Astrocyte (in vitro differentiated cells and primary cell): ENCODE measurements at regions not wholly inside any gene's neighbourhood (a gene's known extent, or its start where the extent isn't known, plus 50 kb on each side); places are given as distances from the start of the nearest gene placed in this dataset.

Source experiments
- DNase-seq: peaks from one replicate; pipeline ENCODE4 v3.0.0-alpha.2; 2010; ENCODE audit warnings: low read depth
- FAIRE-seq: peaks from 2 replicates; lab custom pipeline; 2011; peaks lifted over from hg19 to GRCh38; lab: Jason Lieb, UNC
- H2AFZ ChIP-seq: 2 replicates; pipeline ENCODE4 v1.6.0; 2012; ENCODE audit warnings: low read depth, low read length, inconsistent platforms
- H3K27ac ChIP-seq: 2 replicates; pipeline ENCODE4 v1.5.1; 2011; ENCODE audit warnings: low read depth, low read length, inconsistent platforms
- H3K27me3 ChIP-seq: 2 replicates; pipeline ENCODE4 v1.6.0; 2011; ENCODE audit warnings: low read length, inconsistent platforms; ENCODE audit not compliant: insufficient read depth
- H3K36me3 ChIP-seq: 2 replicates; pipeline ENCODE4 v1.5.1; 2011; ENCODE audit warnings: low read length, inconsistent platforms; ENCODE audit not compliant: insufficient read depth
- H3K4me1 ChIP-seq: 2 replicates; pipeline ENCODE4 v1.5.1; 2011; ENCODE audit warnings: low read length, inconsistent platforms; ENCODE audit not compliant: insufficient read depth
- H3K4me2 ChIP-seq: 2 replicates; pipeline ENCODE4 v1.6.0; 2012; ENCODE audit warnings: low read length, inconsistent platforms
- H3K4me3 ChIP-seq: 2 replicates; pipeline ENCODE4 v1.5.1; 2011; ENCODE audit warnings: low read depth, mild to moderate bottlenecking, low read length, inconsistent platforms; ENCODE audit not compliant: insufficient read depth
- H3K79me2 ChIP-seq: 2 replicates; pipeline ENCODE4 v1.6.0; 2012; ENCODE audit warnings: mild to moderate bottlenecking, low read length, inconsistent platforms; ENCODE audit not compliant: insufficient read depth
- H3K9ac ChIP-seq: 2 replicates; pipeline ENCODE4 v1.6.0; 2012; ENCODE audit warnings: mild to moderate bottlenecking, low read length, inconsistent platforms
- H3K9me3 ChIP-seq: 2 replicates; pipeline ENCODE4 v1.5.1; 2012; ENCODE audit warnings: low read depth, mild to moderate bottlenecking, low read length, inconsistent platforms; ENCODE audit not compliant: insufficient read depth
- H4K20me1 ChIP-seq: 2 replicates; pipeline ENCODE4 v1.6.0; 2012; ENCODE audit warnings: low read length, inconsistent platforms; ENCODE audit not compliant: insufficient read depth
- H3K27ac Mint-ChIP-seq: one replicate; pipeline ENCODE4 v1.8.0; 2021; ENCODE audit warnings: mild to moderate bottlenecking, mixed read lengths; ENCODE audit not compliant: unreplicated experiment
- H3K27me3 Mint-ChIP-seq: one replicate; pipeline ENCODE4 v1.8.0; 2021; ENCODE audit warnings: low read depth, mixed read lengths; ENCODE audit not compliant: unreplicated experiment
- H3K36me3 Mint-ChIP-seq: one replicate; pipeline ENCODE4 v1.8.0; 2021; ENCODE audit warnings: low read depth, mixed read lengths; ENCODE audit not compliant: unreplicated experiment
- H3K4me1 Mint-ChIP-seq: one replicate; pipeline ENCODE4 v1.8.0; 2021; ENCODE audit warnings: low read depth, mixed read lengths; ENCODE audit not compliant: unreplicated experiment
- H3K4me3 Mint-ChIP-seq: one replicate; pipeline ENCODE4 v1.8.0; 2021; ENCODE audit warnings: mild to moderate bottlenecking, moderate library complexity, mixed read lengths; ENCODE audit not compliant: unreplicated experiment
- H3K9me3 Mint-ChIP-seq: one replicate; pipeline ENCODE4 v1.8.0; 2021; ENCODE audit warnings: mild to moderate bottlenecking, mixed read lengths; ENCODE audit not compliant: unreplicated experiment
- EZH2 ChIP-seq: IDR thresholded peaks from 2 replicates; pipeline ENCODE4 v1.6.1; 2012; ENCODE audit warnings: mild to moderate bottlenecking, low read length, inconsistent platforms; ENCODE audit not compliant: insufficient read depth
- TF ChIP-seq, protein P1 (sequence below): IDR thresholded peaks from 2 replicates; pipeline ENCODE4 v1.5.1; 2011; ENCODE audit warnings: low read depth, mild to moderate bottlenecking, inconsistent platforms, low read length, moderate library complexity; ENCODE audit not compliant: insufficient read depth

DNA sequence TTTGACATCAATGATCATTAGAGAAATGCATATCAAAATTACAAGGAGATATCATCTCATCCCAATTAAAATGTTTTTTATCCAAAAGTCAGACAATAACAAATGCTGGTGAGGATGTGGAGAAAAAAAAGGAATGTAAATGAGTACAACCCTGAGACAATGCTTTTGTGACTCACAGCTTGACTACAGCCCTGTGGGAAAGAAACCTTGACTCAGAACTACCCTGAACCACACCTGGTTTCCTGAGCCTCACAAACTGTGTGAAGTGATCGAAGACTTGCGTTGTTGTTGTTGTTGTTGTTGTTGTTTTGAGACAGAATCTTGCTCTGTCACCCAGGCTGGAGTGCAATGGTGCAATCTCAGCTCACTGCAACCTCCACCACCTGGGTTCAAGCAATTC, 266.6 kb upstream of the MYT1L start:
- H3K36me3 Mint-ChIP-seq = no peaks in the 10 kb centered on the region
- H4K20me1 ChIP-seq = no peaks in the 10 kb centered on the region
- no peaks in the 10 kb centered on the region for H3K9me3 ChIP-seq
- peaks cover 4% of the 10 kb centered on the region for H3K4me1 Mint-ChIP-seq
- H3K27ac ChIP-seq = no peak overlapping the region
- no peak overlapping the region for H2AFZ ChIP-seq
- DNase-seq (no peak), FAIRE-seq (no peak)
- H3K27me3 Mint-ChIP-seq = peaks cover 2% of the 10 kb centered on the region
- H3K9ac ChIP-seq = no peak overlapping the region
- H3K9me3 Mint-ChIP-seq = no peaks in the 10 kb centered on the region
- H3K4me2 ChIP-seq = no peak overlapping the region
- no peaks in the 10 kb centered on the region for H3K27me3 ChIP-seq
- no peaks in the 10 kb centered on the region for H3K79me2 ChIP-seq
- H3K4me3 Mint-ChIP-seq = no peak overlapping the region
- no peak overlapping the region for H3K27ac Mint-ChIP-seq
- no peak overlapping the region for H3K4me3 ChIP-seq
- TF ChIP-seq, protein P1, sequence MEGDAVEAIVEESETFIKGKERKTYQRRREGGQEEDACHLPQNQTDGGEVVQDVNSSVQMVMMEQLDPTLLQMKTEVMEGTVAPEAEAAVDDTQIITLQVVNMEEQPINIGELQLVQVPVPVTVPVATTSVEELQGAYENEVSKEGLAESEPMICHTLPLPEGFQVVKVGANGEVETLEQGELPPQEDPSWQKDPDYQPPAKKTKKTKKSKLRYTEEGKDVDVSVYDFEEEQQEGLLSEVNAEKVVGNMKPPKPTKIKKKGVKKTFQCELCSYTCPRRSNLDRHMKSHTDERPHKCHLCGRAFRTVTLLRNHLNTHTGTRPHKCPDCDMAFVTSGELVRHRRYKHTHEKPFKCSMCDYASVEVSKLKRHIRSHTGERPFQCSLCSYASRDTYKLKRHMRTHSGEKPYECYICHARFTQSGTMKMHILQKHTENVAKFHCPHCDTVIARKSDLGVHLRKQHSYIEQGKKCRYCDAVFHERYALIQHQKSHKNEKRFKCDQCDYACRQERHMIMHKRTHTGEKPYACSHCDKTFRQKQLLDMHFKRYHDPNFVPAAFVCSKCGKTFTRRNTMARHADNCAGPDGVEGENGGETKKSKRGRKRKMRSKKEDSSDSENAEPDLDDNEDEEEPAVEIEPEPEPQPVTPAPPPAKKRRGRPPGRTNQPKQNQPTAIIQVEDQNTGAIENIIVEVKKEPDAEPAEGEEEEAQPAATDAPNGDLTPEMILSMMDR = no peak
- no peak for TF ChIP-seq EZH2
- no peaks in the 10 kb centered on the region for H3K4me1 ChIP-seq
- H3K36me3 ChIP-seq = no peaks in the 10 kb centered on the region

DNA sequence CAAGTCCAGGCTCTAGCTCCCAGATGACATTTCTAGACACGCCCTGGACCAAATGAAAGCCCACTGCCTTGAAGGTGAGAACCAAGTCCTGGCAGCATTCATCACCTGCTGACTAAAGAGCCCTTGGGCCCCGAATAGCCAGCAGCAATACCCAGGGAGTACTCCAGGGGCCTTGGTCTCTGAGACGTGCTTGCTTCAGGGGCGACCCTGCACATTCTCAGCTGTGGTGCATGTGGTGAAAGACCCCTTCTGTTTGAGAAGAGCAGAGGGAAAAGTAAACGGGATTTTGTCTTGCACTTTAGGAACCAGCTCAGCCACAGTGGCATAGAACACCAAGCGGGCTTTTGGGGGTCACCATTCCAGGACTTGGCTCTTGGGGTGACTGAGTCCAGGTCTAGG, 260.5 kb upstream of the MYT1L start:
- H3K9ac ChIP-seq = no peak overlapping the region
- H3K27ac Mint-ChIP-seq = no peak overlapping the region
- peaks cover 5% of the 10 kb centered on the region for H3K27me3 Mint-ChIP-seq
- no peak overlapping the region for H3K4me3 Mint-ChIP-seq
- no peaks in the 10 kb centered on the region for H3K9me3 ChIP-seq
- peaks cover 2% of the 10 kb centered on the region for H3K9me3 Mint-ChIP-seq
- H3K4me3 ChIP-seq = no peak overlapping the region
- H3K4me1 ChIP-seq = no peaks in the 10 kb centered on the region
- no peak for TF ChIP-seq EZH2
- TF ChIP-seq, protein P1 = no peak
- FAIRE-seq = no peak
- no peak for DNase-seq
- H3K36me3 ChIP-seq = no peaks in the 10 kb centered on the region
- H3K36me3 Mint-ChIP-seq = no peaks in the 10 kb centered on the region
- peaks cover 6% of the 10 kb centered on the region for H3K4me1 Mint-ChIP-seq
- H3K79me2 ChIP-seq = no peaks in the 10 kb centered on the region
- H2AFZ ChIP-seq = no peak overlapping the region
- no peak overlapping the region for H3K4me2 ChIP-seq
- H3K27me3 ChIP-seq = no peaks in the 10 kb centered on the region
- no peak overlapping the region for H3K27ac ChIP-seq
- no peaks in the 10 kb centered on the region for H4K20me1 ChIP-seq

DNA sequence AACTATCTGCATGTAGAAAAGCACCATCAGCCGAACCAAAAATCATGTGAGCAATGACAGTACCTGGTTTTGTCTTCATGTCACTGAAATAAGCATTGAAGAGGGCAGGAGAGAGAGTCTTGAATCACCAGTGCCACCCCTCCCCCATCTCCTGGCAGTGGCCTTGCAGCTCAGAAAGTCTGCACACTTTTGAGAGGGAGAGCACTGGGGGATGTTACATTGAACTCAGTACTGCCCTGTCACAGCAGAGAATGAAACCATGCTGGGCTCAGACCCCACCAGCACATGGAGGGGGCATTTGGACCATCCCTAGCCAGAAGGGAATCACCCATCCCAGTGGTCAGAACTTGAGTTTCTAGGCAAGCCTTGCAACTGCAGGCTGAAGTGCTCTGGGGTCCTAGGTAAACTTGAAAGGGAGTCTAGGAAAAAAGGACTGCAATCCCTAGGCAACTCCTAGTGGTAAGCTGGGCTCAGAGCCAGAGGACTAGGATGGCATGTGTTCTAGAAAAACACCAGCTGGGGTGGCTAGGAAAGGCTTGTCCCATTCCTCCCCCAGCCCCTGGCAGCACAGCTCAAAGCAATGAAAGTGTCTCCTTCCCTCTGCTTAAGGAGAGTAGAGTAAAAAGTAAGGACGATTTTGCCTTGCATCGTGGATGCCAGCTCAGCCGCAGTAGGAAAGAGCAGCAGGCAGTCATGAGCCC, 259.9 kb upstream of the MYT1L start:
- Histone ChIP-seq H3K4me1 (no peaks in the 10 kb centered on the region), H3K27ac (no peak overlapping the region), H3K36me3 (no peaks in the 10 kb centered on the region), H3K4me3 (no peak overlapping the region), H3K9ac (no peak overlapping the region), H3K9me3 (no peaks in the 10 kb centered on the region), H2AFZ (no peak overlapping the region), H3K4me2 (no peak overlapping the region), H3K79me2 (no peaks in the 10 kb centered on the region), H4K20me1 (no peaks in the 10 kb centered on the region), H3K27me3 (no peaks in the 10 kb centered on the region)
- Mint-ChIP-seq H3K27me3 (peaks cover 5% of the 10 kb centered on the region), H3K4me3 (no peak overlapping the region), H3K27ac (no peak overlapping the region), H3K36me3 (no peaks in the 10 kb centered on the region), H3K9me3 (peaks cover 2% of the 10 kb centered on the region), H3K4me1 (peaks cover 6% of the 10 kb centered on the region)
- DNase-seq (no peak), FAIRE-seq (no peak)
- TF ChIP-seq, protein P1 = no peak
- no peak for TF ChIP-seq EZH2
